Astrocyte of the spinal cord (primary cell): ENCODE measurements at regions not wholly inside any gene's neighbourhood (a gene's known extent, or its start where the extent isn't known, plus 50 kb on each side); places are given as distances from the start of the nearest gene placed in this dataset.

Experiments
- DNase-seq: peaks from one replicate; pipeline ENCODE4 v3.0.0; 2011; ENCODE audit warnings: low read depth, low spot score
- H3K4me3 ChIP-seq: 2 replicates; pipeline ENCODE4 v1.5.1; 2011; ENCODE audit warnings: low read depth, mild to moderate bottlenecking, low read length, moderate library complexity
- CTCF ChIP-seq: IDR thresholded peaks from 2 replicates; pipeline ENCODE4 v1.5.1; 2012; ENCODE audit warnings: low read depth, mild to moderate bottlenecking, low read length, inconsistent platforms
- in situ Hi-C: cut with HindIII; loops from 2 replicates; pipeline ENCODE4 v1.10.0; 2017; ENCODE audit warnings: low sequenced_read_pairs

GRCh38 chr14:39859314-39859713 lies 427.1 kb upstream of the FBXO33 start:
- H3K4me3 ChIP-seq, result no peak overlapping the region
- no peak for TF ChIP-seq CTCF
- in situ Hi-C loops, result no loop called here
- no peak for DNase-seq

GRCh38 chr14:39857376-39858055 lies 425.3 kb upstream of the FBXO33 start:
- in situ Hi-C loops, result no loop called here
- no peak for TF ChIP-seq CTCF
- H3K4me3 ChIP-seq, result no peak overlapping the region
- no peak for DNase-seq

GRCh38 chr14:39853441-39853840 lies 421.2 kb upstream of the FBXO33 start:
- no peak for DNase-seq
- TF ChIP-seq CTCF, result no peak
- H3K4me3 ChIP-seq, result no peak overlapping the region
- in situ Hi-C loops, result no loop called here

GRCh38 chr14:39851202-39851601 lies 419.0 kb upstream of the FBXO33 start:
- TF ChIP-seq CTCF, result no peak
- no peak overlapping the region for H3K4me3 ChIP-seq
- in situ Hi-C loops, result no loop called here
- DNase-seq, result no peak

GRCh38 chr14:39847852-39848251 lies 415.6 kb upstream of the FBXO33 start:
- no peak overlapping the region for H3K4me3 ChIP-seq
- in situ Hi-C loops, result no loop called here
- DNase-seq, result no peak
- TF ChIP-seq CTCF, result no peak

GRCh38 chr14:39847194-39847593 lies 415.0 kb upstream of the FBXO33 start:
- peak; percentile 56 for DNase-seq
- H3K4me3 ChIP-seq, result no peak overlapping the region
- TF ChIP-seq CTCF, result no peak
- in situ Hi-C loops, result no loop called here
